VCaP (cell line): ENCODE measurements at regions not wholly inside any gene's neighbourhood (a gene's known extent, or its start where the extent isn't known, plus 50 kb on each side); places are given as distances from the start of the nearest gene placed in this dataset.
"Not testable (repeated sequence)": the region's sequence is repeated elsewhere in the genome, so short reads cannot be mapped to it uniquely, and the experiment has no call there.

ENCODE experiments used
- H3K27ac ChIP-seq: fragments of 450-650 bp; 2 replicates; pipeline ENCODE4 v1.5.1; 2017
- TF ChIP-seq, protein P1 (sequence below): fragments of 450-650 bp; conservative IDR thresholded peaks from 2 replicates; pipeline ENCODE4 v1.5.1; 2017; ENCODE audit warnings: mild to moderate bottlenecking, moderate library complexity

DNA sequence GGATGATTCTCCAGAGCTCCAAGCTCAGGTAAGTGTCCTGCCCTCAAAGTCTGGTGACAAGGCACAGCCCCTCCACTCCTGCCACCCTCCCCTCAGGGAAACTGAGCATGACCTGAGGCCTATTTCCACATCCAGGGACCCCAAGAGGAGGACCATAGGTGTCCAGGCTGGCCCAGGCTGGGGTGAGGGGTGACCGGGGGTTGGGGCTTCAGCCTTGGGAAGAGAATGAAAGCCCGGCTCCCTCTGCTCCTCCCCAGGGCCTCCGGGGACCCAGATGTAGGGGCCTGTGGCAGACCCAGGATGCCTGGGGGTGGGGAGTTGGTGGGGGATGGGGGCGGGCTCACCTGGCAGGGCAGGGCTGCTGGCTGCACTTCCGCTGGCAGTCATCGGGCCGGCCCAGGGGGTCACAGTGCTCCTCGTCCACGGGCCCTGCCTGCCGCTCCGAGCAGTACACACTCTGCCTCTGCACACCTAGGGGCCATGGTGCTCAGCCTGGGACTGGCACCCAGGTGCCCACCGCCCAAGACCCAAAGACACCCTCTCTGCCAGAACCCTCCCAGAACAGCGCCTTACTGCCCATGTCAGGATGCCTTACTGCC lies 116.5 kb upstream of the AKAP13 start:
- H3K27ac ChIP-seq, result not testable (repeated sequence)

DNA sequence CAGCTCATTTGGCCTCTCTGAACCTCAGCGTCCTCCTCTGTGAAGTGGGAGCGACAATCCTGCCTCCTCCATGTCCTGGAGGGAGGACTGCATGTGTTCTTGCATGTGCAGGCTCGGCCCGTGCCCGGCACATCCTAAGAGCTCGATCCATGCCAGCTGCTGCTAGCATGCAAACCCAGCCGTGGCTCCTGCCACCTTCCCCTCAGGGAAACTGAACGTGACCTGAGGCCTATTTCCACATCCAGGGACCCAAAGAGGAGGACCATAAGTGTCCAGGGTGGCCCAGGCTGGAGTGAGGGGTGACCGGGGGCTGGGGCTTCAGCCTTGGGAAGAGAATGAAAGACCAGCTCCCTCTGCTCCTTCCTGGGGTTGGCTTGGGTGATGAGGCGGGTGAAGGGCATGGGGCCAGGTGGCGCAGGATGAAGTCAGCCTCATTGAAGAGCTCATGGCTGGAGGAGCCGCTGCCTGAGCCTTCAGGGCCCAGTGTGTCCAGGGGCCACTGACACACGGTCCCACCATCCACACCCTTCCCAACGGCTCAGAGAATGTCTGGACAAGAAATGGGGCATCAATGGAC lies 115.7 kb upstream of the AKAP13 start:
- H3K27ac ChIP-seq, result not testable (repeated sequence)

DNA sequence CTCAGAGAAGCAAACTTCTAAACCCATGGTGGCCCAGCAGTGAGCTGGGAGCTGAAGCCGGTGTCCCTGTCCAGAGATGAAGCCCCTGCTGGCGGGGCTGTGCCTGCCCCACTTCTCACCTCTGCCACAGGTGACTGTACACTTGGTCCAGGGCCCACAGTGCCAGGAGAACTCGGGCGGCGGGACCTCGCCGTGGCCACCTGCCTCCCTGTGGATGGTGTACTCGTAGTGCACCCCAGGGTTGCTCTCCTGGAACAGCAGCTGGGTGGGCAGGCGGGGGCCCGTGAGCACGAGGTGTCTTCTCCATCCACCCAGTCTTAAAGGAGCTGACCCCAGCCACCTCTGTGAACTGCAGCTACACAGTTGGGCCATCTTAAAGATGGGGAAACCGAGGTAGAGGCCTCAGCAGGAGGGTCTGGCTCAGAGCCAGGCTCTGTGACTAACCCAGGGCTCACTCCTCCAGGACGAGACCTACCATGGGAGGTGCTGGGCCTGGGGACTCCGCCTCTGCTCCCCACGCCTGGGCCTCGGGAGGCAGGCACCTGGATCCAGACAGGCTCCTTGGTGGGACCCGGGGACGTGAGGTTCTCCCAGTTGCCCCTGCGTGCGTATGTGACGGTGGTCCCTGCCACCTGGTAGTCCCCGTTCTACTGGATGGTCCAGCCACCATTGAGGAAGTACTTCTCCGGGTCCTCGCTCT lies 113.1 kb upstream of the AKAP13 start:
- H3K27ac ChIP-seq, result not testable (repeated sequence)

DNA sequence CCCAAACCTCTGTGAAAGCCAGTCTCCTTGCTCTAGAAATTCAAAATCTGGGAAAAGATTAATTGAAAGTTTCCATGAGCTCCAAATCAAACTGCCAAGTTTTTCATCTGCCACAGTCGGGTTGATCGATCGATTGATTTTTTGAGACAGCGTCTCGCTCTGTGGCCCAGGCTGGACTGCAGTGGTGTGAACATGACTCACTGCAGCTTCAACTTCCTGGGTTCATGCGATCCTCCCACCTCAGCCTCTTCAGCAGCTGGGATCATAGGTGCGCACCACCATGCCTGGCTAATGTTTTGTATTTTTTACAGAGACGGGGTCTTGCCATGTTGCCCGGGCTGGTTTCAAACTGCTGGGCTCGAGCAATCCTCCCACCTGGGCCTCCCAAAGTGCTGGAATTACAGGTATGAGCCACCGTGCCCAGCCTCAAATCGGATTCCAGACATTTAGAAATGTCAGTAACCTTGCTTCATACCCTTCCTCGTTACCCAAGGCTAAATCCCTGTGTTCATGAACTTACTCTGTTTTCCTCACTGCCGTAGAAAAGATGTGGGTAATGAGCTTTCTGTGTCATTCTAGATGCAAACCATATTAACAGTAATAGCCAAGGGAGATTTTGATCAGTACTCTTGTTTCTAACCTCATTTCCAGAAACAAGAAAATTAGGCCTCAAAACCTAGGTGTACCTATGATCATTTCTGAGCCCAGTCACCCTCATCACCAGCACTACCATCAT lies 105.9 kb upstream of the AKAP13 start:
- TF ChIP-seq, protein P1, sequence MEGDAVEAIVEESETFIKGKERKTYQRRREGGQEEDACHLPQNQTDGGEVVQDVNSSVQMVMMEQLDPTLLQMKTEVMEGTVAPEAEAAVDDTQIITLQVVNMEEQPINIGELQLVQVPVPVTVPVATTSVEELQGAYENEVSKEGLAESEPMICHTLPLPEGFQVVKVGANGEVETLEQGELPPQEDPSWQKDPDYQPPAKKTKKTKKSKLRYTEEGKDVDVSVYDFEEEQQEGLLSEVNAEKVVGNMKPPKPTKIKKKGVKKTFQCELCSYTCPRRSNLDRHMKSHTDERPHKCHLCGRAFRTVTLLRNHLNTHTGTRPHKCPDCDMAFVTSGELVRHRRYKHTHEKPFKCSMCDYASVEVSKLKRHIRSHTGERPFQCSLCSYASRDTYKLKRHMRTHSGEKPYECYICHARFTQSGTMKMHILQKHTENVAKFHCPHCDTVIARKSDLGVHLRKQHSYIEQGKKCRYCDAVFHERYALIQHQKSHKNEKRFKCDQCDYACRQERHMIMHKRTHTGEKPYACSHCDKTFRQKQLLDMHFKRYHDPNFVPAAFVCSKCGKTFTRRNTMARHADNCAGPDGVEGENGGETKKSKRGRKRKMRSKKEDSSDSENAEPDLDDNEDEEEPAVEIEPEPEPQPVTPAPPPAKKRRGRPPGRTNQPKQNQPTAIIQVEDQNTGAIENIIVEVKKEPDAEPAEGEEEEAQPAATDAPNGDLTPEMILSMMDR, result no peak
- H3K27ac ChIP-seq, result no peak overlapping the region

DNA sequence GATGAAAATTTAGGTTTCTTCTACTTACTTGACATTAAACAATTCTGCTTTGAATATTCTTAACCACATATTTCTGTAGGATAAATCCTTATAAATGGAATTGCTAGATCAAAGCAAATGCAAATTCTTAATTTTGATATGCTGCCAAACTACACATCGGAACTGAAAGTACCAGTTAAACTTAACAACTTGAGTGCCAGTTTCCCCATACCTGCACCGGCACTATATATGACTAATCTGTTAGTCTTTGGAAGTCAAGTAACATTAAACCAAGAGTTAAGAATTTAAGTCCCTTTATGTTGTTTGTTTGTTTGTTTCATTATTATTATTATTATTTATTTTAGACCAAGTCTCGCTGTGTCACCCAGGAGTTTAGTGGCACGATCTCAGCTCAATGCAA lies 103.9 kb upstream of the AKAP13 start:
- TF ChIP-seq, protein P1, result no peak
- H3K27ac ChIP-seq, result no peak overlapping the region

DNA sequence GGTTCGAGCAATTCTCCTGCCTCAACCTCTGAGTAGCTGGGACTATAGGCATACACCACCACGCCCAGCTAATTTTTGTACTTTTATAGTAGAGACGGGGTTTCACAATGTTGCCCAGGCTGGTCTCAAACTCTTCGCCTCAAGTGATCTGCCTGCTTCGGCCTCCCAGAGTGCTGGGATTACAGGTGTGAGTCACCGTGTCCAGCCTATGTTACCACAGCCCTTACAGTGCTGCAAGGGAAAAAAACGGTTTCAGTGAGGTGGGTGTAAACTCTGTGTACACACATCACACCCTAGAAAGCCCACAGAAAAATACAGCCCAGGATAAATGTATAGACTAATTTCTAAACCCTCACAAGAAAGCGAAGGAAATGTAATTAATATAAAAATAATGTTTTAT lies 103.5 kb upstream of the AKAP13 start:
- TF ChIP-seq, protein P1, result no peak
- no peak overlapping the region for H3K27ac ChIP-seq

DNA sequence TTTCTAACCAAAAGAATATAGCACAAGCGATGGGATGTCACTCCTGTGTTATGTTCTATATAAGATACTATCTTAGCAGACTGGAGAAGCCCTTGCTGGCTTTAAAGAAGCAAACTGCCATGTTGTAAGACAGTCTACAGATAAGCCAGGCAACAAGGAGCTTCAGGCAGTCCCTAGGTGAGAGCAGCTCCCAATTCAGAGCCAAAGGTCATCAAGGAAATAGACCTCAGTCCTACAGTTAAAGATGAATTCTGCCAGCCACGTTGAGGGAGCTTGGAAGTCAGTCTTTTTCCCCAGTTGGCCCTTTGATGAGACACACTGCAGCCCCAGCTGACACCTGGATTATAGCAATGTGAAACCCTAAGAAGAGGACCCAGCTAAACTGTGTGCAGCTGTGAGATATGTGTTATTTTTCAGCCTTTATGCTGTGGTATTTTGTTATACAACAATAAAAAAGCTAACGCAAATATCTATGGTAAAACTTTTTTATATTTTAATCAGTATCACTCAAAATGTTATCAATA lies 102.5 kb upstream of the AKAP13 start:
- TF ChIP-seq, protein P1, result no peak
- no peak overlapping the region for H3K27ac ChIP-seq

DNA sequence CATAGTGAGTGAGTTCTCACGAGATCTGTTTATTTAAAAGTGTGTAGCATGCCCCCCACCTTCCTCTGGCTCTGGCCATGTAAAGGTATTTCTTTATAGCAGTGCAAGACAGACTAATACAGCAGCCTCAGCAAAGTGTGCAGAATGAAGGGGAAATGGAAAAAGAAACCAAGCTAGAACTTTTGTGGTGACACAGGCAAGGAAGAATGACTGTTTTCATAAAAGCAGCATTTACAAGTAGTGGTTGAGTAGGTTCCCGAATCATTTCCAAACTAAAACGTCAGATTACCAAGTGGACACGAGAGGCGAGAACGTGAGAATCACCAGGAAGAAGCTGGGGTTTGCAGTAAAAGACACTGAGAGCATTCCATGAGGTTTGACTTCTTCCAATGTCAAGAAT lies 100.2 kb upstream of the AKAP13 start:
- no peak overlapping the region for H3K27ac ChIP-seq
- TF ChIP-seq, protein P1, result no peak
